HG02884 (cell line): ENCODE measurements at regions not wholly inside any gene's neighbourhood (a gene's known extent, or its start where the extent isn't known, plus 50 kb on each side); places are given as distances from the start of the nearest gene placed in this dataset.
"Not testable (repeated sequence)": the region's sequence is repeated elsewhere in the genome, so short reads cannot be mapped to it uniquely, and the experiment has no call there.

Source experiments
- ATAC-seq: cut with Tn5 transposase; IDR thresholded peaks from one replicate; pipeline ENCODE4 v1.9.1; 2021; ENCODE audit warnings: mild to moderate bottlenecking, moderate library complexity; ENCODE audit not compliant: unreplicated experiment

GRCh38 chr14:40058901-40059897 lies 627.0 kb upstream of the FBXO33 start:
- no peak for ATAC-seq

- no peak for ATAC-seq
These were observed 621.2 kb upstream of the FBXO33 start for GRCh38 chr14:40053416-40053815.

GRCh38 chr14:40028991-40029390 lies 596.8 kb upstream of the FBXO33 start:
- no peak for ATAC-seq

- ATAC-seq = no peak
These were observed 592.9 kb upstream of the FBXO33 start for GRCh38 chr14:40025101-40025500.

GRCh38 chr14:40010961-40011360 lies 578.7 kb upstream of the FBXO33 start:
- ATAC-seq = no peak

- no peak for ATAC-seq
These were observed 577.5 kb upstream of the FBXO33 start for GRCh38 chr14:40009771-40010170.

- not testable (repeated sequence) for ATAC-seq
These were observed 576.1 kb upstream of the FBXO33 start for GRCh38 chr14:40008345-40008744.

- ATAC-seq = no peak
These were observed 572.8 kb upstream of the FBXO33 start for GRCh38 chr14:40004871-40005500.

GRCh38 chr14:40003773-40004172 lies 571.5 kb upstream of the FBXO33 start:
- ATAC-seq = no peak

GRCh38 chr14:39998854-39999253 lies 566.6 kb upstream of the FBXO33 start:
- no peak for ATAC-seq

GRCh38 chr14:39998114-39998513 lies 565.9 kb upstream of the FBXO33 start:
- no peak for ATAC-seq

- no peak for ATAC-seq
These were observed 558.8 kb upstream of the FBXO33 start for GRCh38 chr14:39991041-39991440.

- ATAC-seq = no peak
These were observed 556.7 kb upstream of the FBXO33 start for GRCh38 chr14:39988939-39989338.

GRCh38 chr14:39984323-39984722 lies 552.1 kb upstream of the FBXO33 start:
- ATAC-seq = no peak

- ATAC-seq = no peak
These were observed 545.0 kb upstream of the FBXO33 start for GRCh38 chr14:39977198-39977597.

GRCh38 chr14:39974036-39974435 lies 541.8 kb upstream of the FBXO33 start:
- peak; percentile 90 for ATAC-seq

- no peak for ATAC-seq
These were observed 540.5 kb upstream of the FBXO33 start for GRCh38 chr14:39972704-39973103.

GRCh38 chr14:39967885-39968284 lies 535.7 kb upstream of the FBXO33 start:
- no peak for ATAC-seq

- ATAC-seq = no peak
These were observed 525.8 kb upstream of the FBXO33 start for GRCh38 chr14:39957987-39958386.

GRCh38 chr14:39957290-39957689 lies 525.1 kb upstream of the FBXO33 start:
- ATAC-seq = no peak

GRCh38 chr14:39956372-39956771 lies 524.1 kb upstream of the FBXO33 start:
- ATAC-seq = no peak

- no peak for ATAC-seq
These were observed 516.0 kb upstream of the FBXO33 start for GRCh38 chr14:39948235-39948634.
